ENCODE measurements at regions not wholly inside any gene's neighbourhood (a gene's known extent, or its start where the extent isn't known, plus 50 kb on each side); places are given as distances from the start of the nearest gene placed in this dataset.
"Not testable (repeated sequence)": the region's sequence is repeated elsewhere in the genome, so short reads cannot be mapped to it uniquely, and the experiment has no call there.

- Mint-ChIP-seq H3K27me3 (no peaks in the 10 kb centered on the region), H3K36me3 (ENCODE audit: insufficient read depth) (no peaks in the 10 kb centered on the region), H3K4me3 (no peak overlapping the region), H3K27ac (no peak overlapping the region), H3K4me1 (ENCODE audit: low read depth in 2 of 2) (no peaks in the 10 kb centered on the region), H3K9me3 (peaks cover 11 to 40% of the 10 kb centered on the region in 2 donors)
- DNase-seq, result no peak
- ATAC-seq (replicated peaks), result no peak
These were observed 74.5 kb upstream of the SEMA3D start for GRCh38 chr7:85261336-85261735.

GRCh38 chr7:85249787-85250186, 62.9 kb upstream of the SEMA3D start:
- H3K36me3 Mint-ChIP-seq (ENCODE audit: insufficient read depth); ATAC-seq (replicated peaks); H3K27me3 Mint-ChIP-seq; H3K4me3 Mint-ChIP-seq; H3K4me1 Mint-ChIP-seq (ENCODE audit: low read depth in 2 of 2); H3K27ac Mint-ChIP-seq; DNase-seq: not testable (repeated sequence)
- H3K9me3 Mint-ChIP-seq, result peaks cover 9 to 21% of the 10 kb centered on the region in 2 donors

- H3K27ac Mint-ChIP-seq, result no peak overlapping the region
These were observed 52.3 kb upstream of the SEMA3D start for GRCh38 chr7:85239109-85239508.

GRCh38 chr7:85237721-85238120, 50.9 kb upstream of the SEMA3D start:
- no peak overlapping the region for H3K27ac Mint-ChIP-seq
- H3K36me3 Mint-ChIP-seq (ENCODE audit: insufficient read depth), result no peaks in the 10 kb centered on the region
- ATAC-seq (replicated peaks), result no peak

More at GRCh38 chr7:85239109-85239508, 52.3 kb upstream of the SEMA3D start:
- H3K4me1 Mint-ChIP-seq (ENCODE audit: low read depth in 2 of 2), result no peaks in the 10 kb centered on the region
- H3K4me3 Mint-ChIP-seq, result no peak overlapping the region
- H3K36me3 Mint-ChIP-seq (ENCODE audit: insufficient read depth), result no peaks in the 10 kb centered on the region
- no peak for ATAC-seq (replicated peaks)
- no peaks in the 10 kb centered on the region for H3K27me3 Mint-ChIP-seq
- peaks cover 2 to 9% of the 10 kb centered on the region in 2 donors for H3K9me3 Mint-ChIP-seq
- DNase-seq, result no peak

More at GRCh38 chr7:85237721-85238120, 50.9 kb upstream of the SEMA3D start:
- Mint-ChIP-seq H3K27me3 (no peaks in the 10 kb centered on the region), H3K4me3 (no peak overlapping the region), H3K9me3 (peaks cover under 1 to 9% of the 10 kb centered on the region in 2 donors), H3K4me1 (ENCODE audit: low read depth in 2 of 2) (no peaks in the 10 kb centered on the region)
- DNase-seq, result no peak
